BJ (cell line): ENCODE measurements at regions not wholly inside any gene's neighbourhood (a gene's known extent, or its start where the extent isn't known, plus 50 kb on each side); places are given as distances from the start of the nearest gene placed in this dataset.

Source experiments
- CTCF ChIA-PET: fragments of 350-600 bp; formaldehyde crosslinking; extraction: SDS; loops from one replicate; lab custom pipeline; 2021; ENCODE audit warnings: antibody characterized with exemption, inconsistent platforms; lab: Yijun Ruan, JAX
- POLR2A ChIA-PET: fragments of 300-600 bp; sonication (Branson Sonifier 250); formaldehyde crosslinking; extraction: SDS; loops from one replicate; lab custom pipeline; 2021; ENCODE audit warnings: antibody characterized with exemption; lab: Charles Lee
- DNase-seq: peaks from one replicate; pipeline ENCODE4 v3.0.0-alpha.2; 2011; ENCODE audit warnings: low read depth
- H3K27me3 ChIP-seq: 2 replicates; pipeline ENCODE4 v1.6.0; 2011; ENCODE audit warnings: low read length; ENCODE audit not compliant: control insufficient read depth, insufficient read depth
- H3K36me3 ChIP-seq: 2 replicates; pipeline ENCODE4 v1.5.1; 2011; ENCODE audit warnings: low read length; ENCODE audit not compliant: control insufficient read depth, insufficient read depth
- H3K4me3 ChIP-seq: 2 replicates; pipeline ENCODE4 v1.5.1; 2011; ENCODE audit warnings: low read depth, mild to moderate bottlenecking, control low read depth, low read length
- CTCF ChIP-seq: IDR thresholded peaks from 2 replicates; pipeline ENCODE4 v1.5.1; 2011; ENCODE audit warnings: low read depth, mild to moderate bottlenecking, control low read depth, inconsistent platforms, low read length, moderate library complexity; ENCODE audit not compliant: insufficient read depth

GRCh38 chr12:92987362-92987761 is 58.3 kb upstream of the EEA1 start:
- peak; percentile 53 for TF ChIP-seq CTCF
- H3K27me3 ChIP-seq = no peaks in the 10 kb centered on the region
- H3K4me3 ChIP-seq = no peak overlapping the region
- ChIA-PET POLR2A (interaction anchor here (0.6 kb wide), 1 partner anchor 189 kb away, joined by 5 read pairs; no protein-coding TSS in a partner anchor), CTCF (interaction anchor here (0.5 to 5.7 kb wide), 40 partner anchors 9 to 1115 kb away, joined by 3 to 52 read pairs (median 4); no protein-coding TSS in a partner anchor)
- peak; percentile 21 for DNase-seq
- no peaks in the 10 kb centered on the region for H3K36me3 ChIP-seq

GRCh38 chr12:92987846-92988621 is 58.9 kb upstream of the EEA1 start:
- CTCF ChIA-PET = interaction anchor here (0.6 to 5.7 kb wide), 33 partner anchors 8 to 1115 kb away, joined by 3 to 52 read pairs (median 4); no protein-coding TSS in a partner anchor
- no peak for DNase-seq
- H3K4me3 ChIP-seq = no peak overlapping the region
- no peaks in the 10 kb centered on the region for H3K27me3 ChIP-seq
- H3K36me3 ChIP-seq = no peaks in the 10 kb centered on the region
- POLR2A ChIA-PET = no interaction called here
- no peak for TF ChIP-seq CTCF

- Histone ChIP-seq H3K4me3 (no peak overlapping the region), H3K27me3 (no peaks in the 10 kb centered on the region), H3K36me3 (no peaks in the 10 kb centered on the region)
- no peak for TF ChIP-seq CTCF
- CTCF ChIA-PET = interaction anchor here (1.0 to 5.7 kb wide), 6 partner anchors 128 to 1114 kb away, joined by 3 to 52 read pairs (median 5); no protein-coding TSS in a partner anchor
- DNase-seq = no peak
- POLR2A ChIA-PET = no interaction called here
These were observed 59.6 kb upstream of the EEA1 start for GRCh38 chr12:92988622-92989130.

- ChIA-PET POLR2A (no interaction called here), CTCF (interaction anchor here (0.6 to 5.7 kb wide), 4 partner anchors 8 to 1112 kb away, joined by 3 to 52 read pairs (median 6); no protein-coding TSS in a partner anchor)
- TF ChIP-seq CTCF = no peak
These were observed 60.8 kb upstream of the EEA1 start for GRCh38 chr12:92989715-92990484.

GRCh38 chr12:92991134-92991533 is 62.0 kb upstream of the EEA1 start:
- H3K4me3 ChIP-seq = no peak overlapping the region
- no peaks in the 10 kb centered on the region for H3K27me3 ChIP-seq
- H3K36me3 ChIP-seq = no peaks in the 10 kb centered on the region
- no peak for DNase-seq
- POLR2A ChIA-PET = no interaction called here
- no peak for TF ChIP-seq CTCF
- CTCF ChIA-PET = interaction anchor here (1.1 kb wide), 1 partner anchor 405 kb away, joined by 3 read pairs; no protein-coding TSS in a partner anchor

More at GRCh38 chr12:92989715-92990484, 60.8 kb upstream of the EEA1 start:
- no peak for DNase-seq
- Histone ChIP-seq H3K27me3 (no peaks in the 10 kb centered on the region), H3K36me3 (no peaks in the 10 kb centered on the region), H3K4me3 (no peak overlapping the region)
